ENCODE measurements at regions not wholly inside any gene's neighbourhood (a gene's known extent, or its start where the extent isn't known, plus 50 kb on each side); places are given as distances from the start of the nearest gene placed in this dataset.
"Not testable (repeated sequence)": the region's sequence is repeated elsewhere in the genome, so short reads cannot be mapped to it uniquely, and the experiment has no call there.

DNA sequence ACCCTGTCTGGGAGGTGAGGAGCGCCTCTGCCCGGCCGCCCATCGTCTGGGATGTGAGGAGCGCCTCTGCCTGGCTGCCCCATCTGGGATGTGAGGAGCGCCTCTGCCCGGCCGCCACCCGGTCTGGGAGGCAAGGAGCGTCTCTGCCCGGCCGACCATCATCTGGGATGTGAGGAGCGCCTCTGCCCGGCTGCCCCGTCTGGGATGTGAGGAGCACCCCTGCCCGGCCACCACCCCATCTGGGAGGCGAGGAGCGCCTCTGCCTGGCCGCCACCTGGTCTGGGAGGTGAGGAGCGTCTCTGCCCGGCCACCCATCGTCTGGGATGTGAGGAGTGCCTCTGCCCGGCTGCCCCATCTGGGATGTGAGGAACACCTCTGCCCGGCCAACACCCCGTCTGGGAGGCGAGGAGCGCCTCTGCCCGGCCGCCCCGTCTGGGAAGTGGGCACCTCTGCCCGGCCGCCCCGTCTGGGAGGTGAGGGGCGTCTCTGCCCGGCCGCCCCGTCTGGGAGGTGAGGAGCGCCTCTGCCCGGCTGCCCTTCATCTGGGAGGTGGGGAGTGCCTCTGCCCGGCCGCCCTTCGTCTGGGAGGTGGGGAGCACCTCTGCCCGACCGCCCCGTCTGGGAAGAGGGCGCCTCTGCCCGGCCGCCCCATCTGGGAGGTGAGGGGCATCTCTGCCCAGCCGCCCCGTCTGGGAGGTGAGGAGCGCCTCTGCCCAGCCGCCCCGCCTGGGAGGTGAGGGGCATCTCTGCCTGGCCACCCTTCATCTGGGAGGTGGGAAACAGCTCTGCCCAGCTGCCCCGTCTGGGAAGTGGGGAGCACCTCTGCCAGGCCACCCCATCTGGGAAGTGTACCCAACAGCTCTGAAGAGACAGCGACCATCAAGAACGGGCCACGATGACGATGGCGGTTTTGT is 399.7 kb downstream of the CAAP1 start:
- not testable (repeated sequence) for TF ChIP-seq EZH2 (IDR thresholded peaks at IDR 0.05; ENCODE audit: insufficient read depth, low read length)
- TF ChIP-seq, protein P1, sequence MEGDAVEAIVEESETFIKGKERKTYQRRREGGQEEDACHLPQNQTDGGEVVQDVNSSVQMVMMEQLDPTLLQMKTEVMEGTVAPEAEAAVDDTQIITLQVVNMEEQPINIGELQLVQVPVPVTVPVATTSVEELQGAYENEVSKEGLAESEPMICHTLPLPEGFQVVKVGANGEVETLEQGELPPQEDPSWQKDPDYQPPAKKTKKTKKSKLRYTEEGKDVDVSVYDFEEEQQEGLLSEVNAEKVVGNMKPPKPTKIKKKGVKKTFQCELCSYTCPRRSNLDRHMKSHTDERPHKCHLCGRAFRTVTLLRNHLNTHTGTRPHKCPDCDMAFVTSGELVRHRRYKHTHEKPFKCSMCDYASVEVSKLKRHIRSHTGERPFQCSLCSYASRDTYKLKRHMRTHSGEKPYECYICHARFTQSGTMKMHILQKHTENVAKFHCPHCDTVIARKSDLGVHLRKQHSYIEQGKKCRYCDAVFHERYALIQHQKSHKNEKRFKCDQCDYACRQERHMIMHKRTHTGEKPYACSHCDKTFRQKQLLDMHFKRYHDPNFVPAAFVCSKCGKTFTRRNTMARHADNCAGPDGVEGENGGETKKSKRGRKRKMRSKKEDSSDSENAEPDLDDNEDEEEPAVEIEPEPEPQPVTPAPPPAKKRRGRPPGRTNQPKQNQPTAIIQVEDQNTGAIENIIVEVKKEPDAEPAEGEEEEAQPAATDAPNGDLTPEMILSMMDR (IDR thresholded peaks at IDR 0.05; ENCODE audit: insufficient read depth, low read depth, low read length) = not testable (repeated sequence)
